K562 (cell line): ENCODE measurements at regions not wholly inside any gene's neighbourhood (a gene's known extent, or its start where the extent isn't known, plus 50 kb on each side); places are given as distances from the start of the nearest gene placed in this dataset.

Source experiments
- CTCF ChIP-seq, 3 experiments: IDR thresholded peaks in 2 of 3; conservative IDR thresholded peaks in 1 of 3; 2 replicates each; pipeline ENCODE4 v1.5.1; 2011 to 2012; ENCODE audit warnings: low read length in 3 of 3, mild to moderate bottlenecking in 3 of 3, control low read depth in 2 of 3, improper control_type of control experiment in 1 of 3, inconsistent platforms in 1 of 3, low read depth in 1 of 3, mixed read lengths in 1 of 3, moderate library complexity in 1 of 3; ENCODE audit not compliant: insufficient read depth in 2 of 3
- EZH2 ChIP-seq: IDR thresholded peaks from 2 replicates; pipeline ENCODE4 v1.6.1; 2012; ENCODE audit warnings: low read depth, mild to moderate bottlenecking, inconsistent platforms, low read length, borderline replicate concordance
- GTF2F1 ChIP-seq: IDR thresholded peaks from 2 replicates; pipeline ENCODE4 v1.6.1; 2011; ENCODE audit warnings: low read depth, low read length, improper control_type of control experiment
- MCM7 ChIP-seq, 2 experiments: fragments of 450-650 bp; IDR thresholded peaks; 2 replicates each; pipeline ENCODE4 v1.6.1; 2016 to 2018
- PRDM10 ChIP-seq: fragments of 450-650 bp; IDR thresholded peaks from 2 replicates; pipeline ENCODE4 v1.6.1; 2018; ENCODE audit not compliant: partially characterized antibody
- TAF7 ChIP-seq: fragments of 450-650 bp; IDR thresholded peaks from 2 replicates; pipeline ENCODE4 v1.6.1; 2016; ENCODE audit warnings: missing genetic modification characterization, missing compliant biosample characterization
- USF1 ChIP-seq: sonication (generic); formaldehyde crosslinking; IDR thresholded peaks from 2 replicates; pipeline ENCODE4 v1.9.0; 2022; ENCODE audit warnings: mild to moderate bottlenecking, missing genetic modification reagents
- ZBTB7A ChIP-seq: IDR thresholded peaks from 2 replicates; pipeline ENCODE4 v1.6.1; 2011; ENCODE audit warnings: low read depth, mild to moderate bottlenecking, low read length, moderate library complexity, borderline replicate concordance; ENCODE audit not compliant: control insufficient read depth
- ZNF766 ChIP-seq: fragments of 200-800 bp; sonication (Bioruptor generic); conservative IDR thresholded peaks from 2 replicates; pipeline ENCODE4 v1.6.1; 2016; ENCODE audit warnings: missing genetic modification characterization, missing compliant biosample characterization
- ZZZ3 ChIP-seq: fragments of 450-650 bp; IDR thresholded peaks from 2 replicates; pipeline ENCODE4 v1.6.1; 2016; ENCODE audit warnings: antibody characterized with exemption, mild to moderate bottlenecking, moderate library complexity
- TF ChIP-seq, protein P1 (sequence below): sonication (generic); formaldehyde crosslinking; IDR thresholded peaks from 2 replicates; pipeline ENCODE4 v1.8.0; 2023; ENCODE audit warnings: mild to moderate bottlenecking, missing genetic modification reagents

GRCh38 chr9:107914151-107914550 is 424.6 kb upstream of the KLF4 start:
- TF ChIP-seq ZBTB7A, result no peak
- TF ChIP-seq ZNF766 (CRISPR knock-in tag), result no peak
- TF ChIP-seq, protein P1, sequence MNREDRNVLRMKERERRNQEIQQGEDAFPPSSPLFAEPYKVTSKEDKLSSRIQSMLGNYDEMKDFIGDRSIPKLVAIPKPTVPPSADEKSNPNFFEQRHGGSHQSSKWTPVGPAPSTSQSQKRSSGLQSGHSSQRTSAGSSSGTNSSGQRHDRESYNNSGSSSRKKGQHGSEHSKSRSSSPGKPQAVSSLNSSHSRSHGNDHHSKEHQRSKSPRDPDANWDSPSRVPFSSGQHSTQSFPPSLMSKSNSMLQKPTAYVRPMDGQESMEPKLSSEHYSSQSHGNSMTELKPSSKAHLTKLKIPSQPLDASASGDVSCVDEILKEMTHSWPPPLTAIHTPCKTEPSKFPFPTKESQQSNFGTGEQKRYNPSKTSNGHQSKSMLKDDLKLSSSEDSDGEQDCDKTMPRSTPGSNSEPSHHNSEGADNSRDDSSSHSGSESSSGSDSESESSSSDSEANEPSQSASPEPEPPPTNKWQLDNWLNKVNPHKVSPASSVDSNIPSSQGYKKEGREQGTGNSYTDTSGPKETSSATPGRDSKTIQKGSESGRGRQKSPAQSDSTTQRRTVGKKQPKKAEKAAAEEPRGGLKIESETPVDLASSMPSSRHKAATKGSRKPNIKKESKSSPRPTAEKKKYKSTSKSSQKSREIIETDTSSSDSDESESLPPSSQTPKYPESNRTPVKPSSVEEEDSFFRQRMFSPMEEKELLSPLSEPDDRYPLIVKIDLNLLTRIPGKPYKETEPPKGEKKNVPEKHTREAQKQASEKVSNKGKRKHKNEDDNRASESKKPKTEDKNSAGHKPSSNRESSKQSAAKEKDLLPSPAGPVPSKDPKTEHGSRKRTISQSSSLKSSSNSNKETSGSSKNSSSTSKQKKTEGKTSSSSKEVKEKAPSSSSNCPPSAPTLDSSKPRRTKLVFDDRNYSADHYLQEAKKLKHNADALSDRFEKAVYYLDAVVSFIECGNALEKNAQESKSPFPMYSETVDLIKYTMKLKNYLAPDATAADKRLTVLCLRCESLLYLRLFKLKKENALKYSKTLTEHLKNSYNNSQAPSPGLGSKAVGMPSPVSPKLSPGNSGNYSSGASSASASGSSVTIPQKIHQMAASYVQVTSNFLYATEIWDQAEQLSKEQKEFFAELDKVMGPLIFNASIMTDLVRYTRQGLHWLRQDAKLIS (CRISPR knock-in tag), result no peak
- TF ChIP-seq TAF7 (tag), result no peak
- no peak for TF ChIP-seq USF1 (CRISPR knock-in tag)
- TF ChIP-seq MCM7 (IDR thresholded peaks at IDR 0.05), result no peak
- no peak for TF ChIP-seq PRDM10
- no peak for TF ChIP-seq GTF2F1
- no peak for TF ChIP-seq EZH2
- TF ChIP-seq ZZZ3, result no peak
- TF ChIP-seq CTCF (IDR thresholded peaks at IDR 0.05 in 2 of 3, conservative IDR thresholded peaks at IDR 0.05 in 1 of 3; ENCODE audit: insufficient read depth in 2 of 3, low read depth in 1 of 3, low read length in 3 of 3), result no peak
